PC-9 (cell line): ENCODE measurements at regions not wholly inside any gene's neighbourhood (a gene's known extent, or its start where the extent isn't known, plus 50 kb on each side); places are given as distances from the start of the nearest gene placed in this dataset.

Experiments used
- CTCF ChIP-seq: fragments of 200-600 bp; sonication (generic); conservative IDR thresholded peaks from 2 replicates; pipeline ENCODE4 v1.6.1; 2017; ENCODE audit warnings: mixed run types, antibody characterized with exemption, mild to moderate bottlenecking, moderate library complexity
- EZH2 ChIP-seq: fragments of 200-600 bp; sonication (generic); IDR thresholded peaks from 2 replicates; pipeline ENCODE4 v1.8.0; 2017; ENCODE audit warnings: antibody characterized with exemption, low read depth

DNA sequence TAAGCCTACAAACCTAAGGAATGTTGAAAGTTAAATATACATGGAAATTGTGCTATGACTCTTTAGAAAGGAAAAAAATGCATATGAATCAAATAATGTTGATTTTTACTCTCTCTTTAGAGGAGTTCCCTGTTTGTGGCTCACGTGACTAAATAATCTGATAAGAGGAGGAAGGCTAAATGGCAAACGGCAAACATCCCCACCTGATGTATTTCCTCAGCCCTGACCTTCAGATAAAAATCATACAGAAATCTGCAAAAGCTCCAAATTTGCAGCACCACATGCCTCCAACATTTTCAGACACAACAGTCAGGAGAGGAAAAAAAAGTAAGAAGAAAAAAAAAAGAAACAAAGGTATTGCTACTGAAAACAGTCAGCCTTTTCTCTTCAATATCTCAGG lies 423.0 kb upstream of the PSMD7 start:
- no peak for TF ChIP-seq CTCF
- no peak for TF ChIP-seq EZH2
